HG02840 (cell line): ENCODE measurements at regions not wholly inside any gene's neighbourhood (a gene's known extent, or its start where the extent isn't known, plus 50 kb on each side); places are given as distances from the start of the nearest gene placed in this dataset.
"Not testable (repeated sequence)": the region's sequence is repeated elsewhere in the genome, so short reads cannot be mapped to it uniquely, and the experiment has no call there.

Experiments used
- ATAC-seq: cut with Tn5 transposase; IDR thresholded peaks from one replicate; pipeline ENCODE4 v1.9.1; 2021; ENCODE audit warnings: mild to moderate bottlenecking, moderate library complexity, moderate number of reproducible peaks; ENCODE audit not compliant: unreplicated experiment, low FRiP score

GRCh38 chr7:68245688-68246087 lies 1249.1 kb downstream of the TYW1 start:
- ATAC-seq, result no peak

- no peak for ATAC-seq
These were observed 1249.6 kb downstream of the TYW1 start for GRCh38 chr7:68246189-68246633.

- ATAC-seq, result no peak
These were observed 1250.5 kb downstream of the TYW1 start for GRCh38 chr7:68247126-68247525.

- no peak for ATAC-seq
These were observed 1250.9 kb downstream of the TYW1 start for GRCh38 chr7:68247571-68247970.

- ATAC-seq, result no peak
These were observed 1252.3 kb downstream of the TYW1 start for GRCh38 chr7:68248973-68249372.

- ATAC-seq, result no peak
These were observed 1253.0 kb downstream of the TYW1 start for GRCh38 chr7:68249611-68250010.

- ATAC-seq, result no peak
These were observed 1253.5 kb downstream of the TYW1 start for GRCh38 chr7:68250143-68250542.

- not testable (repeated sequence) for ATAC-seq
These were observed 1258.2 kb downstream of the TYW1 start for GRCh38 chr7:68254815-68255214.

GRCh38 chr7:68256295-68256694 lies 1259.7 kb downstream of the TYW1 start:
- no peak for ATAC-seq

GRCh38 chr7:68258609-68259008 lies 1262.0 kb downstream of the TYW1 start:
- ATAC-seq, result no peak

GRCh38 chr7:68265258-68265657 lies 1268.6 kb downstream of the TYW1 start:
- no peak for ATAC-seq

GRCh38 chr7:68266004-68266579 lies 1269.5 kb downstream of the TYW1 start:
- ATAC-seq, result no peak

GRCh38 chr7:68267486-68267885 lies 1270.9 kb downstream of the TYW1 start:
- no peak for ATAC-seq

GRCh38 chr7:68269405-68269804 lies 1272.8 kb downstream of the TYW1 start:
- no peak for ATAC-seq

- no peak for ATAC-seq
These were observed 1275.9 kb downstream of the TYW1 start for GRCh38 chr7:68272507-68272906.

GRCh38 chr7:68276725-68277124 lies 1280.1 kb downstream of the TYW1 start:
- ATAC-seq, result no peak

- ATAC-seq, result no peak
These were observed 1283.3 kb downstream of the TYW1 start for GRCh38 chr7:68279827-68280400.

GRCh38 chr7:68280931-68281330 lies 1284.3 kb downstream of the TYW1 start:
- no peak for ATAC-seq

- no peak for ATAC-seq
These were observed 1291.5 kb downstream of the TYW1 start for GRCh38 chr7:68288144-68288593.

- no peak for ATAC-seq
These were observed 1295.1 kb downstream of the TYW1 start for GRCh38 chr7:68291710-68292109.

- no peak for ATAC-seq
These were observed 1298.8 kb downstream of the TYW1 start for GRCh38 chr7:68295386-68295785.

- ATAC-seq, result no peak
These were observed 1293.7 kb upstream of the AUTS2 start for GRCh38 chr7:68304536-68304935.
